GM21447 (cell line): ENCODE measurements at regions not wholly inside any gene's neighbourhood (a gene's known extent, or its start where the extent isn't known, plus 50 kb on each side); places are given as distances from the start of the nearest gene placed in this dataset.
"Not testable (repeated sequence)": the region's sequence is repeated elsewhere in the genome, so short reads cannot be mapped to it uniquely, and the experiment has no call there.

ENCODE experiments used
- ATAC-seq: cut with Tn5 transposase; IDR thresholded peaks from one replicate; pipeline ENCODE4 v1.9.1; 2021; ENCODE audit not compliant: unreplicated experiment

- ATAC-seq: no peak
These were observed 474.1 kb downstream of the OMA1 start for GRCh38 chr1:58072450-58072849.

- no peak for ATAC-seq
These were observed 479.4 kb downstream of the OMA1 start for GRCh38 chr1:58067082-58067481.

- ATAC-seq: no peak
These were observed 481.0 kb downstream of the OMA1 start for GRCh38 chr1:58065520-58065919.

- ATAC-seq: no peak
These were observed 482.4 kb downstream of the OMA1 start for GRCh38 chr1:58064166-58064565.

- ATAC-seq: no peak
These were observed 483.4 kb downstream of the OMA1 start for GRCh38 chr1:58063095-58063494.

GRCh38 chr1:58062635-58063034, 483.9 kb downstream of the OMA1 start:
- ATAC-seq: no peak

- ATAC-seq: no peak
These were observed 485.9 kb downstream of the OMA1 start for GRCh38 chr1:58060559-58061170.

- no peak for ATAC-seq
These were observed 486.7 kb downstream of the OMA1 start for GRCh38 chr1:58059789-58060188.

- ATAC-seq: no peak
These were observed 488.2 kb downstream of the OMA1 start for GRCh38 chr1:58058323-58058722.

- ATAC-seq: no peak
These were observed 488.7 kb downstream of the OMA1 start for GRCh38 chr1:58057826-58058225.

GRCh38 chr1:58051187-58051586, 495.3 kb downstream of the OMA1 start:
- not testable (repeated sequence) for ATAC-seq

GRCh38 chr1:58047265-58047858, 499.2 kb downstream of the OMA1 start:
- no peak for ATAC-seq

GRCh38 chr1:58045094-58045705, 501.3 kb downstream of the OMA1 start:
- no peak for ATAC-seq

GRCh38 chr1:58041621-58042020, 504.9 kb downstream of the OMA1 start:
- no peak for ATAC-seq

GRCh38 chr1:58038574-58038973, 508.0 kb downstream of the OMA1 start:
- no peak for ATAC-seq

GRCh38 chr1:58035523-58035922, 511.0 kb downstream of the OMA1 start:
- no peak for ATAC-seq

GRCh38 chr1:58033311-58033710, 513.2 kb downstream of the OMA1 start:
- no peak for ATAC-seq

GRCh38 chr1:58032611-58033073, 513.9 kb downstream of the OMA1 start:
- no peak for ATAC-seq

GRCh38 chr1:58031416-58031815, 515.1 kb downstream of the OMA1 start:
- ATAC-seq: no peak

- ATAC-seq: no peak
These were observed 516.1 kb downstream of the OMA1 start for GRCh38 chr1:58030456-58030855.

- no peak for ATAC-seq
These were observed 528.9 kb downstream of the OMA1 start for GRCh38 chr1:58017641-58018040.

- ATAC-seq: no peak
These were observed 533.3 kb downstream of the OMA1 start for GRCh38 chr1:58013237-58013636.

GRCh38 chr1:58011978-58012377, 534.5 kb downstream of the OMA1 start:
- ATAC-seq: no peak
